ENCODE measurements at regions not wholly inside any gene's neighbourhood (a gene's known extent, or its start where the extent isn't known, plus 50 kb on each side); places are given as distances from the start of the nearest gene placed in this dataset.
A peak's percentile ranks its signal among the peaks of the same experiment; 100 is the strongest.

DNA sequence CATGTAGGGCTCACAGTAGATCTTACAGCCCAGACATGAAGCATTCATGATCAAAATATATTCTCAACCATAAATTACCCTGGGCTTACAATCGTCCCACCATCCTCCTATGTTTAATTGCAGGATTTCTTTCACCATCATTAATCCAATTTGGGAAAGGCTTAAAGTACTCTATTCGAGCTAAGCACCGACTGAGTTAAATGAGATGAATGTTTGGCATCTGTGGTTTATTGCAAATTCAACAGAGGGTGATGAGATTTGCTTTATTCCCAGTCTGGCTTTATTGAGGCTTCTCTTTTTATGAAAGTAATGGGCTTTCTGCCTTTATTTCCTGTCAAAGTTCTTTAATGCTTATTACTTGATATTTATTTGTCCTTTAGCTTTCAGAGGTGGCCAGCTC lies 159.0 kb downstream of the METTL4 start:
- no peak for DNase-seq

- DNase-seq: no peak
Observed at GRCh38 chr18:2412996-2413751, 158.1 kb downstream of the METTL4 start.

DNA sequence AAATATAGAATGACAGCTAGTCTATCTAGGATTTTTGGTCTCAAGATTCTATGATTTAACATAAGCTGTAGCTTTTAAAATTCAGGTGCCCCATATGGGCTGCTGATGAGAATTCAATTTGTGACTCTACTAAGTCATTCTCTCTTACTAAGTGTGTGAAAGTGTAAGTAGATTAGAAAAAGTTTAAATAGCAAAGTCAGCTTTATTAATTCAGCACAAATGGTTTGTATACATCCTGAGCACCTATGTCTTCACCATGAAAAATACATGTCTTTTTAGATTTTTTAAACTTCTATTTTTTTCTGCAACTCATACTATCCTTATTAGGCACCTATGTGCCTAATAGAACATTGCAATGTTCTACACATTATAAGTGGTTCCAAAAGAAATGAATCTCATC lies 157.1 kb downstream of the METTL4 start:
- no peak for DNase-seq

- no peak for DNase-seq
Observed at GRCh38 chr18:2415656-2416055, 155.6 kb downstream of the METTL4 start.

DNA sequence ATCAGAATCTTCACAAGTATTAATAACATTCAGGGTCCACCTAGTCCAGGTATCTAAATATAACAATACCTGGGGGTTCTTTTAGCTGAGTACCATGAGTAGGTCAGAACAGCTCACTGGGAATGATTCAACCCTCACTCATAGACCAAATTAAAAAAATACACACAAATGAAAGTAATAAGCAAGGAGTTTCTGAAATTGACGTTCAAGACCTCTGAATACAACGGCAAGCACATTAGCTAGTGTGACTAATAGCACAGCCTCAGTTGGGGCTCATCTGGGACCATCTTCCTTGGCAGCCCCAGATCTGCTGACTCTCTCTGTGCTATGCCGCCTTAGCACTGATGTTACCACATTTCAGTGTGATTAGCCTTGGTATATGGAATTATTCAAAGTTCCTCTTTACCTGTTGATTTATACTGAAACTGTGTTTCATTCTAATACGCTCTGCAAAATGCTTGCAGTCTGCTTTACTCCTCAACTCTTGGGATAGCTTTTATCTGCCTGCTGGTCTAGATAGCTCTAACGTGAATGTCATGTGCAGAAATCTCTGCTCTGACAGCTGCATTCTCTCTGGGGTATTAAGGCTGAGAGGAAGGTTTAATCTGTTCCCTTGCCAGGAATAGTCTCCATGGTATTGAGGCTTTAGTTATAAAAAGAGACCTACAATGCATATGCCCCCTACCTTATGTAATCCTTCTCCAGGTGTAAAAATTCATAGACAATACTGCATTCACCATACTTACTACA lies 153.3 kb downstream of the METTL4 start:
- no peak for DNase-seq

DNA sequence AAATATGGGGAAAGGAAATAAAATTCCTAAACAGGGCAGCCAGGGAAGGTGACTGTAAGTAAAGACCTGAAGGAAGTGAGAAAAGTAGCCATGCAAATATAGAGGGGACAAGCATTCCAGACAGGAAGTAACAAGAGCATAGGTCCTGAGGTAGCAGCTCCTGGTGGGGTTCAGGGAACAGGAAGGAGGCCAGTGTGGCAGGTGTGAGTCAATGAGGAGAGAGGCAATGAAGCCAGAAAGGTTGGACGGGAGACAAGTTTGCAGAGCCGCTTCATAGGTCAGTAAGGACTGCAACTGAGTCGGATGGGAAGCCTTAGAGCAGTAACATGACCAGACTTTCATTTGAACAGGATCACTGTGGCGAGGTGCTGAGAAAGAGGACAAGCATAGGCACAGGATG lies 150.9 kb downstream of the METTL4 start:
- DNase-seq: no peak

DNA sequence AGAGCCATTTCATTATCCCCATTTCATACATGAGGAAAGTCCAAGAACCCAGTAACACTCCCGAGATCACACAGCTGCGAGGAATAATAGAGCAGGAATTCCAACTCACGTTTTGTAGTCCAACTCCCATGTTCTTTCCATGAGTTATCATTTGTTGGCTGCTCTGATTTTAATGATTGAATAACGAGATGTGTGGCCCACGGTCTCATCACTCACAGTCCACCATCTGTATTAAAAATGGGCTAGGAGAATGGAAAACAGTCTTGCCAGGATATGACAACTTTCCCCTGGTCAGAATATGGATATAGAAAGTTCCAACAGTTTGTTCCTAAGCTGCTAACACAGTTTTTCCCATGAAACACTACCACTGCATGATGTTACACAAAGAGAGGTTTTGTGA lies 147.5 kb downstream of the METTL4 start:
- DNase-seq: no peak

GRCh38 chr18:2424420-2424819 lies 146.9 kb downstream of the METTL4 start:
- DNase-seq: no peak

DNA sequence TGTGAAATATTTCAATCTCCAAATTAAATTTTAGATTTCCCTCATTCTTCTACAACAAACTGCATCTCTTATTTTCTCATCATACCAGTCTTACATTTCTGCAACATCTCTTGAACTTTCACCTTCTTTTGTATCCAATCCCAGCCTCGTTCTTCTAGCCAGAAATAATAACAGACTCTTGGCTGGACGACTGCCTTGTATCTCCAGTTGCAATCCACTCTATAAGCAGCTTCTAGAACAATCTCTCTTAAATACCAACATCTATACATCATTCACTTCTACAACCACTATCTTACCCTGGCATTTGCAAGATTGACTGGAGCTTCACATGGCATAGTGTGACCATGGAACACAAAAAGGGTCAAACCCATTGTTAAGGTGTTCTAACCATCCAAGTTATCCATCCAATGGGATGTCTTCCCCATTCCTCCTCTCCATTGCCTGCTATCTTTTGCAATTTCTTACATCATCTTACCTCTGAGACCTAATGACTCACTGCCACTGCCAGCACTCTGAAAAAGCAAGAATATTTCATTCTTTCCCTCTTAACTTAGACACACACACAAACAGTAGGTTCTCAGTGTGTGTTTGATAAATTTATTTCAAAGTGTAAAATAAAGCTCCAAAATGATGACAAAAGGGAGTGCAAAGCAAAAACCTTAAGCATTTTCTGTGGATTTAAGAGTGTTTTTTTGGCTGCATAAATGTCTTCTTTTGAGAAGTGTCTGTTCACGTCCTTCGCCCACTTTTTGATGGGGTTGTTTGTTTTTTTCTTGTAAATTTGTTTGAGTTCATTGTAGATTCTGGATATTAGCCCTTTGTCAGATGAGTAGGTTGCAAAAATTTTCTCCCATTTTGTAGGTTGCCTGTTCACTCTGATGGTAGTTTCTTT lies 145.6 kb downstream of the METTL4 start:
- no peak for DNase-seq

DNA sequence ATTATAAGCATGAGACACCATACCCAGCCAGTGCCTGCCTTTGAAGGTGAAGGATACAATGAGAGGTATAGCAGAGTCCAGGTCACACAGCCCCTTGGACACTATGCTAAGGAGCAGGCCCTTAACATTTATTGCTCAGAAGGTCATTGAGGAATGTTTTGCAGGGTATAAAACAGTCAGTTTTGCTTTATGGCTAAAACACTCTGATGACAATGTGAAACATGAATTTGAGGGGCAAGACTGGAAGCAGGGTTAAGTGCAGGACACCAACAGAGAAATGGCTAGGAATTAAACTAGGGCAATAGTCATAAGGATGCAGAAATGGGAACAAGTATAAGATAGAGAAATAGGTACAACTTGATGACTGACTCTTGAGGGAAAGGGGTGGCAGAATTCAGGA lies 141.1 kb downstream of the METTL4 start:
- DNase-seq: no peak

GRCh38 chr18:2431806-2432205 lies 139.5 kb downstream of the METTL4 start:
- no peak for DNase-seq

GRCh38 chr18:2433366-2433765 lies 137.9 kb downstream of the METTL4 start:
- no peak for DNase-seq

- DNase-seq: no peak
Observed at GRCh38 chr18:2441544-2441943, 129.8 kb downstream of the METTL4 start.

- no peak for DNase-seq
Observed at GRCh38 chr18:2442006-2442405, 129.3 kb downstream of the METTL4 start.

DNA sequence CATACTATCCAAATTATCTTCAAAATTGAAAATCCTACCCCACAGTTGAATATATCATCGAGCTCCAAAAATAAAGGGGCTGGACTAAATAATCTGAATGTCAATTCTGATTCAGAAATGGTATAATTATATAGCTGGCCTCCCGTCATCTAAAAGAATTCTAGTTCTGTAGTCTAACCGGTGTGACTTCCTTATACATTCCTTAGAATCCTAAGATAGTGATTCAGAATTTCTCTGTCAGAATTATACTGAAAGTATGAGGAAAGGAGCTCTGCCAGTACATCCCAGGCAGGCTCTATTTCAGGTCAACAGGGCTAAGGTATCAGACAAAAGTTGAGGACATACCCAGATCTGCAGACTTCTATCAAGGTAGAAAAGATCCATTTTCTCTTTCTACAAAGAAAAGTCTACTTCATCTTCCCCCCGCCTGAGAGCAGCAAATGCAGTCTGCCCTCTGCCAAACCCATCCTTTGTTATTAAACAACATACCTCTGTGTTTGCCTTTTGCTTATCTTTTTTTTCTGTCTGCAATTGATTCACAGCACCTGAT lies 128.5 kb downstream of the METTL4 start:
- no peak for DNase-seq

DNA sequence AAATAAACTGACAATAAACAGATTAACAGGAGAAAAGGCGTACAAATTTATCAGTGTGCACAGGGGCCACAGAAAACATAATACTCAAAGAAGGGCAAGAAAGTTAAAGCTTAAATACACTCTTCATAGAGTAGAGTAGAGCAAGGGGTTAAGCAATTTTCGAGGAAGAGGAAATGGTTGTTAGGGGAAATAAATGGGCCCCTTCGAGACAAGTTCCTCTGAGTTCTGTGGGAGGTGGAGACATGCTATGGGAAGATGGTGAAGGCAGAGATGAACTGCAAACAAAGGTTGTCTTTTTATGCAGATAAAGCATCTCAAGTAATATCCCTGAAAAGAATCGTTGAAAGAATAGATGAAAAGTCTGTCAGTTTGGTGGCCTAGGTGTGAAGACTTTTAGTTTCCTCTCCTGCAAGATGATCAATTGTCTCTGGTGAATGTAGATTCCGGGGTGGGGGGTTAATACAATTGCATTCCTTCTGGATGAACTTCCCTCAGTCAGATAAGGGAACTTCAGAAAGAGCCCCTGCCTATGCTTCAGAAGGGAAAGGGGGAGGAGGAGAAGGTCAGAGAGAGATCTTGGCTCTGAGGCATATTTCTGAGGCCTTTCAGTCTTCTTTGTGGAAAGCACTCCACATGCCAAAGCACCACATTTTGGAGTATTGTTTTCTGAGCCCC lies 127.0 kb downstream of the METTL4 start:
- DNase-seq: peak; percentile 22

GRCh38 chr18:2448565-2449151 lies 122.6 kb downstream of the METTL4 start:
- peak; percentile 64 for DNase-seq

GRCh38 chr18:2451556-2451955 lies 119.7 kb downstream of the METTL4 start:
- no peak for DNase-seq

- DNase-seq: no peak
Observed at GRCh38 chr18:2459886-2460285, 111.4 kb downstream of the METTL4 start.

DNA sequence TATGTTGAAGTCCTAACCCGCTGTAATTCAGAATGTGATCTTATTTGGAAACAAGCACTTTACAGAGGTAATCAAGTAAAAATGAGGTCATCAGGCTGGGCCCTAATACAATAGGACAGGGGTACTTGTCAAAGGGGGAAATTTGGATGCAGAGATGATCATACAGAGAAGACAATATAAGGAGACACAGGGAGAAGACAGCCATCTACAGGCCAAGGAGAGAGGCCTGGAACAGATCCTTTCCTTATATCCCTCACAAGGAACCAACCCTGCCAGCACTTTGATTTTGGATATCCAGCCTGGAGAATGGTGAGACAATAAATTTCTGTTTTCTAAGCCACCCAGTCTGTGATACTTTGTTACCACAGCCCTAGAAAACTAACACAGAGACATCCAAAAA lies 104.3 kb downstream of the METTL4 start:
- DNase-seq: no peak

DNA sequence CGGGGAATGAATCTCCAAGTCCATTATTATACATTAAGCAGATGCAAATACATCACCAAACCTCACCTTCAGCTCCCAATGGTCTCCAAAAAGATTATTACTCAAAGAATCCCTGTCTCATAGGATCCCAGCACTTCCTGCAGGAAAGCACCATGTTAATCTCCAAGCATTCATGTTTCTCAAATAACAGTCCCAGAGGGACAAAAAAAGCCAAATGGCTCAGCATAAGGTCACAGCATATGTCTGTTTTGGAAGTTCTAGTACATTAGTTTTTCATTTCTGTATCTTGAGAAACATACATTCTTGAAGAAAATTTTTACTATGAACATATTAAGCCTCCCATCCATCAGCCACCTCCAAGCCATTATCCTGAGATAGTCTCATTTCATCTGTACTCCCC lies 103.3 kb downstream of the METTL4 start:
- DNase-seq: no peak

GRCh38 chr18:2471523-2471922 lies 99.8 kb downstream of the METTL4 start:
- DNase-seq: no peak
